Panc1 (cell line): ENCODE measurements at regions not wholly inside any gene's neighbourhood (a gene's known extent, or its start where the extent isn't known, plus 50 kb on each side); places are given as distances from the start of the nearest gene placed in this dataset.
"Not testable (repeated sequence)": the region's sequence is repeated elsewhere in the genome, so short reads cannot be mapped to it uniquely, and the experiment has no call there.

ENCODE experiments used
- ATAC-seq: fragments of 200-7000 bp; cut with Tn5 transposase; 2 replicates; pipeline ENCODE4 v1.9.1; 2020; ENCODE audit warnings: mild to moderate bottlenecking, moderate library complexity
- BruUV-seq: library from RNA; stranded (reverse); fragments of 400-500 nt; replicated peaks from 2 replicates; lab custom pipeline; 2021; lab: Mats Ljungman, UMichigan
- CTCF ChIA-PET: fragments of 300-600 bp; sonication (Branson Sonifier 250); formaldehyde crosslinking; loops from one replicate; lab custom pipeline; 2022; ENCODE audit warnings: antibody characterized with exemption; lab: Charles Lee
- POLR2A ChIA-PET: fragments of 300-600 bp; sonication (Branson Sonifier 250); formaldehyde crosslinking; loops from one replicate; lab custom pipeline; 2022; ENCODE audit warnings: antibody characterized with exemption; lab: Charles Lee
- DNase-seq: peaks from one replicate; pipeline ENCODE4 v3.0.0-alpha.2; 2010; ENCODE audit warnings: low read depth, low spot score
- H3K27ac ChIP-seq: 2 replicates; pipeline ENCODE4 v1.5.1; 2011; ENCODE audit warnings: mild to moderate bottlenecking, low read length, inconsistent platforms
- H3K27me3 ChIP-seq: fragments of 200-500 bp; sonication (Bioruptor generic); 2 replicates; pipeline ENCODE4 v1.6.0; 2014; ENCODE audit warnings: low read length, inconsistent platforms; ENCODE audit not compliant: control insufficient read depth, insufficient read depth
- H3K36me3 ChIP-seq: fragments of 200-500 bp; sonication (Bioruptor generic); 2 replicates; pipeline ENCODE4 v1.5.1; 2014; ENCODE audit warnings: inconsistent platforms, mild to moderate bottlenecking, low read length, moderate library complexity; ENCODE audit not compliant: control insufficient read depth, insufficient read depth
- H3K4me1 ChIP-seq: 2 replicates; pipeline ENCODE4 v1.5.1; 2011; ENCODE audit warnings: inconsistent platforms, mild to moderate bottlenecking, low read length, moderate library complexity; ENCODE audit not compliant: control insufficient read depth, insufficient read depth
- H3K4me3 ChIP-seq, 2 experiments: 2 replicates each; pipeline ENCODE4 v1.5.1; 2011 to 2012; ENCODE audit warnings: low read depth in 2 of 2, low read length in 2 of 2, mild to moderate bottlenecking in 2 of 2, inconsistent platforms in 1 of 2, moderate library complexity in 1 of 2
- H3K9me3 ChIP-seq: fragments of 200-500 bp; sonication (Bioruptor generic); 2 replicates; pipeline ENCODE4 v1.5.1; 2014; ENCODE audit warnings: low read depth, mild to moderate bottlenecking, inconsistent platforms, low read length, moderate library complexity; ENCODE audit not compliant: control insufficient read depth, insufficient read depth
- CTCF ChIP-seq: fragments of 450-650 bp; IDR thresholded peaks from 2 replicates; pipeline ENCODE4 v1.5.1; 2017; ENCODE audit warnings: mild to moderate bottlenecking
- POLR2AphosphoS5 ChIP-seq: IDR thresholded peaks from 2 replicates; pipeline ENCODE4 v1.6.1; 2012; ENCODE audit warnings: mild to moderate bottlenecking, low read depth, low read length, moderate library complexity
- REST ChIP-seq, 2 experiments: IDR thresholded peaks; 2 replicates each; pipeline ENCODE4 v1.6.1; 2011 to 2012; ENCODE audit warnings: low read depth in 2 of 2, control low read depth in 1 of 2, low read length in 1 of 2, mild to moderate bottlenecking in 1 of 2, moderate library complexity in 1 of 2; ENCODE audit not compliant: insufficient read depth in 1 of 2
- SIN3A ChIP-seq: IDR thresholded peaks from 2 replicates; pipeline ENCODE4 v1.6.1; 2012; ENCODE audit warnings: low read depth, mild to moderate bottlenecking, low read length, moderate library complexity, borderline replicate concordance; ENCODE audit not compliant: insufficient read depth
- TCF7L2 ChIP-seq: IDR thresholded peaks from 2 replicates; pipeline ENCODE4 v1.6.1; 2011; ENCODE audit warnings: mild to moderate bottlenecking, low read depth, low read length, inconsistent platforms
- in situ Hi-C: cut with HindIII; loops from 2 replicates; pipeline ENCODE4 v1.10.0; 2016; ENCODE audit warnings: low sequenced_read_pairs, low pct_unique_long_range_greater_than_20kb
- intact Hi-C: fragments of 100-400 bp; cut with micrococcal nuclease; formaldehyde crosslinking; loops from one replicate; pipeline ENCODE4 v1.10.0; 2022; ENCODE audit not compliant: unreplicated experiment

GRCh38 chr18:53838746-53839145 is 385.7 kb downstream of the MBD2 start:
- DNase-seq (no peak), ATAC-seq (no peak)
- Histone ChIP-seq H3K4me3 (no peak overlapping the region), H3K36me3 (no peaks in the 10 kb centered on the region), H3K4me1 (no peaks in the 10 kb centered on the region), H3K27me3 (no peaks in the 10 kb centered on the region), H3K27ac (no peak overlapping the region), H3K9me3 (no peaks in the 10 kb centered on the region)
- intact Hi-C loops = no loop called here
- CTCF ChIA-PET = no interaction called here
- in situ Hi-C loops = no loop called here
- BruUV-seq = no TSS peak
- TF ChIP-seq REST (IDR thresholded peaks at IDR 0.05; ENCODE audit: insufficient read depth in 1 of 2, low read depth in 2 of 2, low read length in 1 of 2) = no peak
- no peak for TF ChIP-seq TCF7L2
- no peak for TF ChIP-seq CTCF
- POLR2A ChIA-PET = no interaction called here

GRCh38 chr18:53821141-53821540 is 403.3 kb downstream of the MBD2 start:
- DNase-seq, in situ Hi-C loops, H3K4me3 ChIP-seq, CTCF ChIA-PET, POLR2A ChIA-PET, H3K9me3 ChIP-seq, BruUV-seq, ATAC-seq, intact Hi-C loops, H3K27me3 ChIP-seq, H3K27ac ChIP-seq, H3K36me3 ChIP-seq, H3K4me1 ChIP-seq: not testable (repeated sequence)

GRCh38 chr18:53819671-53820070 is 404.8 kb downstream of the MBD2 start:
- no peak for ATAC-seq
- Histone ChIP-seq H3K36me3 (no peaks in the 10 kb centered on the region), H3K4me3 (no peak overlapping the region), H3K4me1 (no peaks in the 10 kb centered on the region), H3K27me3 (no peaks in the 10 kb centered on the region), H3K27ac (no peak overlapping the region), H3K9me3 (no peaks in the 10 kb centered on the region)
- no TSS peak for BruUV-seq
- intact Hi-C loops (no loop called here), in situ Hi-C loops (no loop called here)
- ChIA-PET CTCF (no interaction called here), POLR2A (no interaction called here)
- TF ChIP-seq POLR2AphosphoS5 = no peak
- TF ChIP-seq TCF7L2 = no peak
- no peak for TF ChIP-seq REST (IDR thresholded peaks at IDR 0.05; ENCODE audit: insufficient read depth in 1 of 2, low read depth in 2 of 2, low read length in 1 of 2)
- TF ChIP-seq SIN3A = no peak
- no peak for DNase-seq
